Right lobe of liver (tissue), 4 donors: ENCODE measurements at regions not wholly inside any gene's neighbourhood (a gene's known extent, or its start where the extent isn't known, plus 50 kb on each side); places are given as distances from the start of the nearest gene placed in this dataset.

Source experiments
- POLR2A ChIP-seq: fragments of 450-650 bp; IDR thresholded peaks from one replicate; pipeline ENCODE4 v1.6.1; 2017; ENCODE audit warnings: antibody characterized with exemption, mild to moderate bottlenecking
- TF ChIP-seq, protein P1 (sequence below), 4 donors: fragments of 200-600 bp in 3 of 4; fragments of 450-650 bp in 1 of 4; IDR thresholded peaks; one replicate each; pipeline versions ENCODE4 v1.5.1 to v1.8.0; 2016 to 2022; ENCODE audit warnings: antibody characterized with exemption in 4 of 4, mild to moderate bottlenecking in 2 of 4
- donor health status: DM: no; HTN: no; CAD: no.
- donor health status: DM: no; HTN: no; CAD: no.
- donor health status: DM: no; HTN: yes; CAD: no.

DNA sequence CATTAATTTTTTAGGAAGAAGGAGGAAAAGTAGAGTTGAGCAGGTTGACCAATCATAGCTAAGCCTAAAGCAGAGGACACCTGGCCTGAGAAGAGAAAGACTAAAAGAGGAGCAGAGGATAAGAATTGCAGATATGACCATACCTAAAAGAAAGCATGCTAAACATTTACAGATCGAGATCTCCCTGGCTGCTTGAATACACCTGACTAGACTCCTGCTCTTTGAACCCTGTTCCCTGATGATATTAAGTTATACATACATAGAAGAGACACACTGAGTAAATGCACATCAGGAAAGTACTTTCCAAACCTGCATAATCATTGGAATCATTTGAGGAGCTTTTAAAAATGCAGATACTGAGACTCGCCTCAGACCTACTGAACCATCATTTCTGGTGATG is 232.3 kb upstream of the ELL2 start:
- TF ChIP-seq, protein P1, sequence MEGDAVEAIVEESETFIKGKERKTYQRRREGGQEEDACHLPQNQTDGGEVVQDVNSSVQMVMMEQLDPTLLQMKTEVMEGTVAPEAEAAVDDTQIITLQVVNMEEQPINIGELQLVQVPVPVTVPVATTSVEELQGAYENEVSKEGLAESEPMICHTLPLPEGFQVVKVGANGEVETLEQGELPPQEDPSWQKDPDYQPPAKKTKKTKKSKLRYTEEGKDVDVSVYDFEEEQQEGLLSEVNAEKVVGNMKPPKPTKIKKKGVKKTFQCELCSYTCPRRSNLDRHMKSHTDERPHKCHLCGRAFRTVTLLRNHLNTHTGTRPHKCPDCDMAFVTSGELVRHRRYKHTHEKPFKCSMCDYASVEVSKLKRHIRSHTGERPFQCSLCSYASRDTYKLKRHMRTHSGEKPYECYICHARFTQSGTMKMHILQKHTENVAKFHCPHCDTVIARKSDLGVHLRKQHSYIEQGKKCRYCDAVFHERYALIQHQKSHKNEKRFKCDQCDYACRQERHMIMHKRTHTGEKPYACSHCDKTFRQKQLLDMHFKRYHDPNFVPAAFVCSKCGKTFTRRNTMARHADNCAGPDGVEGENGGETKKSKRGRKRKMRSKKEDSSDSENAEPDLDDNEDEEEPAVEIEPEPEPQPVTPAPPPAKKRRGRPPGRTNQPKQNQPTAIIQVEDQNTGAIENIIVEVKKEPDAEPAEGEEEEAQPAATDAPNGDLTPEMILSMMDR (IDR thresholded peaks at IDR 0.05), result no peak
- TF ChIP-seq POLR2A, result no peak
